GM18502 (cell line): ENCODE measurements at regions not wholly inside any gene's neighbourhood (a gene's known extent, or its start where the extent isn't known, plus 50 kb on each side); places are given as distances from the start of the nearest gene placed in this dataset.

Experiments used
- ATAC-seq: cut with Tn5 transposase; IDR thresholded peaks from one replicate; pipeline ENCODE4 v1.9.1; 2021; ENCODE audit warnings: mild to moderate bottlenecking; ENCODE audit not compliant: unreplicated experiment, poor library complexity

GRCh38 chr6:40762981-40763380, 175.8 kb upstream of the LRFN2 start:
- ATAC-seq, result no peak

GRCh38 chr6:40760887-40761286, 173.7 kb upstream of the LRFN2 start:
- ATAC-seq, result no peak

- no peak for ATAC-seq
Measured at GRCh38 chr6:40759838-40760237, 172.7 kb upstream of the LRFN2 start.

GRCh38 chr6:40759264-40759663, 172.1 kb upstream of the LRFN2 start:
- no peak for ATAC-seq

- ATAC-seq, result no peak
Measured at GRCh38 chr6:40755749-40756452, 168.7 kb upstream of the LRFN2 start.

- ATAC-seq, result no peak
Measured at GRCh38 chr6:40755046-40755681, 168.0 kb upstream of the LRFN2 start.

- no peak for ATAC-seq
Measured at GRCh38 chr6:40754461-40755045, 167.4 kb upstream of the LRFN2 start.

- no peak for ATAC-seq
Measured at GRCh38 chr6:40753675-40754448, 166.7 kb upstream of the LRFN2 start.

GRCh38 chr6:40753048-40753447, 165.9 kb upstream of the LRFN2 start:
- ATAC-seq, result no peak

GRCh38 chr6:40744835-40745234, 157.7 kb upstream of the LRFN2 start:
- ATAC-seq, result no peak

- no peak for ATAC-seq
Measured at GRCh38 chr6:40743690-40744446, 156.7 kb upstream of the LRFN2 start.

GRCh38 chr6:40743226-40743625, 156.1 kb upstream of the LRFN2 start:
- ATAC-seq, result no peak

- ATAC-seq, result no peak
Measured at GRCh38 chr6:40740518-40740917, 153.4 kb upstream of the LRFN2 start.

- ATAC-seq, result no peak
Measured at GRCh38 chr6:40738551-40739193, 151.5 kb upstream of the LRFN2 start.

- ATAC-seq, result no peak
Measured at GRCh38 chr6:40735521-40735920, 148.4 kb upstream of the LRFN2 start.

- ATAC-seq, result no peak
Measured at GRCh38 chr6:40735121-40735520, 148.0 kb upstream of the LRFN2 start.

- ATAC-seq, result no peak
Measured at GRCh38 chr6:40734607-40735006, 147.4 kb upstream of the LRFN2 start.

GRCh38 chr6:40733770-40734396, 146.7 kb upstream of the LRFN2 start:
- ATAC-seq, result peak; percentile 75

GRCh38 chr6:40733290-40733689, 146.1 kb upstream of the LRFN2 start:
- ATAC-seq, result no peak
